Fibroblast of lung (primary cell): ENCODE measurements at regions not wholly inside any gene's neighbourhood (a gene's known extent, or its start where the extent isn't known, plus 50 kb on each side); places are given as distances from the start of the nearest gene placed in this dataset.

Experiments used
- DNase-seq, 2 donors: peaks; one replicate each; pipeline versions ENCODE4 v3.0.0 to v3.0.0-alpha.2; 2010; ENCODE audit warnings: low read depth in 2 of 2
- H2AFZ ChIP-seq: 2 replicates; pipeline ENCODE4 v1.5.1; 2012; ENCODE audit warnings: low read length, control low read depth, inconsistent platforms
- H3K27ac ChIP-seq: 2 replicates; pipeline ENCODE4 v1.5.1; 2011; ENCODE audit warnings: low read length, control low read depth; ENCODE audit not compliant: insufficient read depth
- H3K27me3 ChIP-seq: 2 replicates; pipeline ENCODE4 v1.5.1; 2011; ENCODE audit warnings: mild to moderate bottlenecking, low read length; ENCODE audit not compliant: control insufficient read depth, insufficient read depth
- H3K36me3 ChIP-seq: 2 replicates; pipeline ENCODE4 v1.5.1; 2011; ENCODE audit warnings: low read length; ENCODE audit not compliant: control insufficient read depth, insufficient read depth
- H3K4me1 ChIP-seq: 2 replicates; pipeline ENCODE4 v1.5.1; 2011; ENCODE audit warnings: low read length; ENCODE audit not compliant: control insufficient read depth, insufficient read depth; ENCODE audit errors: extremely low read depth
- H3K4me2 ChIP-seq: 2 replicates; pipeline ENCODE4 v1.5.1; 2011; ENCODE audit warnings: low read length, control low read depth; ENCODE audit not compliant: insufficient read depth; ENCODE audit errors: extremely low read depth
- H3K4me3 ChIP-seq, 4 experiments: fragments of 200-600 bp in 1 of 4; sonication (generic) in 1 of 4; replicated peaks in 1 of 4; 2 replicates each; pipeline ENCODE4 v1.5.1; 2011 to 2016; ENCODE audit warnings: low read length in 4 of 4, low read depth in 3 of 4, mild to moderate bottlenecking in 3 of 4, control low read depth in 2 of 4, inconsistent platforms in 1 of 4, mixed read lengths in 1 of 4; ENCODE audit not compliant: insufficient read depth in 1 of 4; ENCODE audit errors: control extremely low read depth in 1 of 4
- H3K79me2 ChIP-seq: 2 replicates; pipeline ENCODE4 v1.5.1; 2012; ENCODE audit warnings: mild to moderate bottlenecking, low read length, inconsistent platforms; ENCODE audit not compliant: control insufficient read depth, insufficient read depth
- H3K9ac ChIP-seq: 2 replicates; pipeline ENCODE4 v1.5.1; 2011; ENCODE audit warnings: mild to moderate bottlenecking, low read length, control low read depth; ENCODE audit not compliant: insufficient read depth
- H3K9me3 ChIP-seq: 2 replicates; pipeline ENCODE4 v1.5.1; 2012; ENCODE audit warnings: low read depth, low read length; ENCODE audit not compliant: control insufficient read depth, insufficient read depth
- H4K20me1 ChIP-seq: 2 replicates; pipeline ENCODE4 v1.5.1; 2011; ENCODE audit warnings: low read length; ENCODE audit not compliant: control insufficient read depth, insufficient read depth; ENCODE audit errors: extremely low read depth
- EZH2 ChIP-seq: IDR thresholded peaks from 2 replicates; pipeline ENCODE4 v1.5.1; 2012; ENCODE audit warnings: low read length, control low read depth, mild to moderate bottlenecking; ENCODE audit errors: missing control alignments
- TF ChIP-seq, protein P1 (sequence below), 2 donors: IDR thresholded peaks in 1 of 2; conservative IDR thresholded peaks in 1 of 2; 1 replicate in 1 of 2; 2 replicates in 1 of 2; pipeline ENCODE4 v1.5.1; 2011 to 2012; ENCODE audit warnings: low read length in 2 of 2, control low read depth in 1 of 2, inconsistent platforms in 1 of 2, low read depth in 1 of 2, mild to moderate bottlenecking in 1 of 2

DNA sequence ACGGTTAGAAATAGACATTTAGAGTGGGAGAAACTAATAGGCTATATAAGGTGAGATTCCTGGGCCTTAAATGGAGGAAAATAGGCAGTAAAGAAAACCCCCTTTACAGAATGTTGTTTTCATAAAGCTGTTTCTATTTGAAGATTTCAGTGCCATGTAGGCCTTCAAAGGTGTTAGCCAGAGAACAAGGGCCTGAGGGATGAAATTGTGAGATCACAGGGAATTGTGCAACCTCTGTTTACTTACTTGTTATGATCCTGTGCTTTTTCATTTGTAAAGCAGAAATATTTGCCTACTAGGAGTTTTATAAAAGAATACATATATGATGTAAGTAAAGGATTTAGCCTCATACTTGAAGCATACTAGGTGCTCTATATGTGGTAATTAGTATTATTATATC lies 272.9 kb upstream of the ARX start:
- Histone ChIP-seq H3K4me1 (no peaks in the 10 kb centered on the region), H3K9me3 (no peaks in the 10 kb centered on the region), H3K9ac (no peak overlapping the region), H2AFZ (no peak overlapping the region), H3K27ac (no peak overlapping the region), H3K4me2 (no peak overlapping the region), H3K79me2 (no peaks in the 10 kb centered on the region), H3K36me3 (no peaks in the 10 kb centered on the region), H3K27me3 (no peaks in the 10 kb centered on the region), H3K4me3 (no peak overlapping the region), H4K20me1 (no peaks in the 10 kb centered on the region)
- DNase-seq, result no peak
- no peak for TF ChIP-seq EZH2
- TF ChIP-seq, protein P1, sequence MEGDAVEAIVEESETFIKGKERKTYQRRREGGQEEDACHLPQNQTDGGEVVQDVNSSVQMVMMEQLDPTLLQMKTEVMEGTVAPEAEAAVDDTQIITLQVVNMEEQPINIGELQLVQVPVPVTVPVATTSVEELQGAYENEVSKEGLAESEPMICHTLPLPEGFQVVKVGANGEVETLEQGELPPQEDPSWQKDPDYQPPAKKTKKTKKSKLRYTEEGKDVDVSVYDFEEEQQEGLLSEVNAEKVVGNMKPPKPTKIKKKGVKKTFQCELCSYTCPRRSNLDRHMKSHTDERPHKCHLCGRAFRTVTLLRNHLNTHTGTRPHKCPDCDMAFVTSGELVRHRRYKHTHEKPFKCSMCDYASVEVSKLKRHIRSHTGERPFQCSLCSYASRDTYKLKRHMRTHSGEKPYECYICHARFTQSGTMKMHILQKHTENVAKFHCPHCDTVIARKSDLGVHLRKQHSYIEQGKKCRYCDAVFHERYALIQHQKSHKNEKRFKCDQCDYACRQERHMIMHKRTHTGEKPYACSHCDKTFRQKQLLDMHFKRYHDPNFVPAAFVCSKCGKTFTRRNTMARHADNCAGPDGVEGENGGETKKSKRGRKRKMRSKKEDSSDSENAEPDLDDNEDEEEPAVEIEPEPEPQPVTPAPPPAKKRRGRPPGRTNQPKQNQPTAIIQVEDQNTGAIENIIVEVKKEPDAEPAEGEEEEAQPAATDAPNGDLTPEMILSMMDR (conservative IDR thresholded peaks at IDR 0.05 in 1 of 2, IDR thresholded peaks at IDR 0.05 in 1 of 2; ENCODE audit: low read depth in 1 of 2, low read length in 2 of 2), result no peak

DNA sequence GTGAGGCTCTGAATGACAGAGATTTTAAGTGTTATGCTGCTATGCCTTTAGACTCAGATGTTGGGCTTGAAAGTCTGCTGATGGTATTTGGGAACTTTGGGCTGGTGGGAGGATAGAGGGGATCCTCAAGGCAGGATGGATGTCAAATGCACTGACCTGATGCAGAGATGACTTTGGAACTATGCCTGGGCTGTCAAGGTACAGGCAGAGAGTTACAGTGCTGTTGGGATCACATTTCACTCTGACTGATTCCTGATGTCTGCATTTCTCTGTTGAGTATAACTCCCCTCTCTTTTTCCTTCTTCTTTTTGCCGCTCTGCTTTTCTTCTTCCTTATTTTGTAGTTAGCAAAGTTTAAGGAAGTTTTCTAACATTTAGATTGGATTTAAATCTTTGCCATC lies 271.8 kb upstream of the ARX start:
- no peak overlapping the region for H3K4me3 ChIP-seq
- H4K20me1 ChIP-seq, result no peaks in the 10 kb centered on the region
- no peaks in the 10 kb centered on the region for H3K27me3 ChIP-seq
- no peak overlapping the region for H3K27ac ChIP-seq
- no peak overlapping the region for H2AFZ ChIP-seq
- no peaks in the 10 kb centered on the region for H3K9me3 ChIP-seq
- H3K4me1 ChIP-seq, result no peaks in the 10 kb centered on the region
- TF ChIP-seq, protein P1 (conservative IDR thresholded peaks at IDR 0.05 in 1 of 2, IDR thresholded peaks at IDR 0.05 in 1 of 2; ENCODE audit: low read depth in 1 of 2, low read length in 2 of 2), result no peak
- no peak for TF ChIP-seq EZH2
- no peak overlapping the region for H3K9ac ChIP-seq
- H3K4me2 ChIP-seq, result no peak overlapping the region
- H3K36me3 ChIP-seq, result no peaks in the 10 kb centered on the region
- no peaks in the 10 kb centered on the region for H3K79me2 ChIP-seq
- no peak for DNase-seq

DNA sequence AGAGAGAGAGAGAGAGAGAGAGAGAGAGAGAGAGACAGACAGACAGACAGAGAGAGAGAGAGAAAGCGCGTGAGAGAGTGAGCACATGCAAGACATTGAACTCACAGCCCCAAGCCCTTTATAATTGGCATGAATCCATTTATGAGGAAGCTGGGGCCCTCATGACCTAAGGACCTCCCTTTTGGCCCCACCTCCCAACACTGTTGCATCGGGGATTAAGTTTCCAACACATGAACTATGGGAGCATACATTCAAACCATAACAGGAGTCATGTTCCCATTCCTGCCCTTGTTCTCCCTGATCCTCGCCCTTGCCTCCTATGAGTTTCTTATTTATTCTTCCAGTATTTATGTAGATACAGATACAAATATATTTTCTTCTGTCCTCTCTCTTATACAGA lies 269.8 kb upstream of the ARX start:
- no peaks in the 10 kb centered on the region for H3K4me1 ChIP-seq
- H3K27ac ChIP-seq, result no peak overlapping the region
- DNase-seq, result no peak
- TF ChIP-seq, protein P1 (conservative IDR thresholded peaks at IDR 0.05 in 1 of 2, IDR thresholded peaks at IDR 0.05 in 1 of 2; ENCODE audit: low read depth in 1 of 2, low read length in 2 of 2), result no peak
- TF ChIP-seq EZH2, result no peak
- H3K27me3 ChIP-seq, result no peaks in the 10 kb centered on the region
- H3K4me3 ChIP-seq, result no peak overlapping the region
- no peaks in the 10 kb centered on the region for H3K9me3 ChIP-seq
- no peak overlapping the region for H3K4me2 ChIP-seq
- H3K36me3 ChIP-seq, result no peaks in the 10 kb centered on the region
- no peaks in the 10 kb centered on the region for H3K79me2 ChIP-seq
- H4K20me1 ChIP-seq, result no peaks in the 10 kb centered on the region
- no peak overlapping the region for H3K9ac ChIP-seq
- no peak overlapping the region for H2AFZ ChIP-seq
